Gastroesophageal sphincter (tissue), 3 donors: ENCODE measurements at regions not wholly inside any gene's neighbourhood (a gene's known extent, or its start where the extent isn't known, plus 50 kb on each side); places are given as distances from the start of the nearest gene placed in this dataset.

Experiments used
- EP300 ChIP-seq: sonication (generic); formaldehyde crosslinking; IDR thresholded peaks from one replicate; pipeline ENCODE4 v1.6.1; 2017; ENCODE audit warnings: antibody characterized with exemption, mild to moderate bottlenecking
- POLR2A ChIP-seq, 2 donors: fragments of 450-650 bp; IDR thresholded peaks; one replicate each; pipeline ENCODE4 v1.6.1; 2017; ENCODE audit warnings: antibody characterized with exemption in 2 of 2, mild to moderate bottlenecking in 2 of 2, moderate library complexity in 1 of 2
- TF ChIP-seq, protein P1 (sequence below), 4 experiments: fragments of 200-600 bp in 2 of 4; fragments of 450-650 bp in 2 of 4; sonication (generic) in 1 of 4; IDR thresholded peaks; one replicate each; pipeline ENCODE4 v1.5.1; 2017 to 2019; ENCODE audit warnings: antibody characterized with exemption in 4 of 4, mild to moderate bottlenecking in 2 of 4, moderate library complexity in 2 of 4

DNA sequence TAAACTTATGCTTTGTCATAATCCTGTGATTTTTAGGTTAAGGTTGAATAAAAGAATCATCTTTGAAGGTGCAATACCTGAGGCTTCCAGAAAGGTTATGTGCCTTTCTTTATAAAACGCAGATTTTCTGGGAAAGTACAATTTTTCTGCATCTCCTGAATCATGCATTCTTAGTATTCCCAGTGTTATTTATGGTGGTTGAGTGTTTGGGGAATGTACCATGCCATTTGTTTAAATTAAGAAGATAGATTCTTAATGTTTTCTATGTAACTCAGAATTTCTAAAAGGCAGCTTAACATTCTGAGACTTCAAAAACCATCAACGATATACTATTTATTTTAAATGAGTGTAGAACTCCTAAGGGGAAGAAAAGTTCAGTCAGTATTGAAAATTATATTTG is 108.1 kb upstream of the FBN2 start:
- TF ChIP-seq, protein P1, sequence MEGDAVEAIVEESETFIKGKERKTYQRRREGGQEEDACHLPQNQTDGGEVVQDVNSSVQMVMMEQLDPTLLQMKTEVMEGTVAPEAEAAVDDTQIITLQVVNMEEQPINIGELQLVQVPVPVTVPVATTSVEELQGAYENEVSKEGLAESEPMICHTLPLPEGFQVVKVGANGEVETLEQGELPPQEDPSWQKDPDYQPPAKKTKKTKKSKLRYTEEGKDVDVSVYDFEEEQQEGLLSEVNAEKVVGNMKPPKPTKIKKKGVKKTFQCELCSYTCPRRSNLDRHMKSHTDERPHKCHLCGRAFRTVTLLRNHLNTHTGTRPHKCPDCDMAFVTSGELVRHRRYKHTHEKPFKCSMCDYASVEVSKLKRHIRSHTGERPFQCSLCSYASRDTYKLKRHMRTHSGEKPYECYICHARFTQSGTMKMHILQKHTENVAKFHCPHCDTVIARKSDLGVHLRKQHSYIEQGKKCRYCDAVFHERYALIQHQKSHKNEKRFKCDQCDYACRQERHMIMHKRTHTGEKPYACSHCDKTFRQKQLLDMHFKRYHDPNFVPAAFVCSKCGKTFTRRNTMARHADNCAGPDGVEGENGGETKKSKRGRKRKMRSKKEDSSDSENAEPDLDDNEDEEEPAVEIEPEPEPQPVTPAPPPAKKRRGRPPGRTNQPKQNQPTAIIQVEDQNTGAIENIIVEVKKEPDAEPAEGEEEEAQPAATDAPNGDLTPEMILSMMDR (IDR thresholded peaks at IDR 0.05), result no peak
- no peak for TF ChIP-seq EP300
- no peak for TF ChIP-seq POLR2A (IDR thresholded peaks at IDR 0.05)
